ENCODE measurements at regions not wholly inside any gene's neighbourhood (a gene's known extent, or its start where the extent isn't known, plus 50 kb on each side); places are given as distances from the start of the nearest gene placed in this dataset.
"Not testable (repeated sequence)": the region's sequence is repeated elsewhere in the genome, so short reads cannot be mapped to it uniquely, and the experiment has no call there.

- no peak for DNase-seq (ENCODE audit: low read depth, low spot score)
These were observed 188.9 kb upstream of the KIF2B start for GRCh38 chr17:53633856-53634255.

- DNase-seq (ENCODE audit: low read depth, low spot score), result no peak
These were observed 191.2 kb upstream of the KIF2B start for GRCh38 chr17:53631486-53631885.

GRCh38 chr17:53630638-53631037 is 192.1 kb upstream of the KIF2B start:
- DNase-seq (ENCODE audit: low read depth, low spot score), result no peak

GRCh38 chr17:53630115-53630514 is 192.6 kb upstream of the KIF2B start:
- no peak for DNase-seq (ENCODE audit: low read depth, low spot score)

GRCh38 chr17:53629188-53629587 is 193.5 kb upstream of the KIF2B start:
- no peak for DNase-seq (ENCODE audit: low read depth, low spot score)

GRCh38 chr17:53628011-53628410 is 194.7 kb upstream of the KIF2B start:
- DNase-seq (ENCODE audit: low read depth, low spot score), result no peak

GRCh38 chr17:53627511-53627910 is 195.2 kb upstream of the KIF2B start:
- DNase-seq (ENCODE audit: low read depth, low spot score), result no peak

GRCh38 chr17:53626286-53626685 is 196.4 kb upstream of the KIF2B start:
- DNase-seq (ENCODE audit: low read depth, low spot score), result no peak

GRCh38 chr17:53619025-53619424 is 203.7 kb upstream of the KIF2B start:
- no peak for DNase-seq (ENCODE audit: low read depth, low spot score)

- not testable (repeated sequence) for DNase-seq (ENCODE audit: low read depth, low spot score)
These were observed 214.5 kb upstream of the KIF2B start for GRCh38 chr17:53608208-53608607.

- no peak for DNase-seq (ENCODE audit: low read depth, low spot score)
These were observed 215.3 kb upstream of the KIF2B start for GRCh38 chr17:53607475-53607874.

GRCh38 chr17:53588317-53588716 is 234.4 kb upstream of the KIF2B start:
- no peak for DNase-seq (ENCODE audit: low read depth, low spot score)

- no peak for DNase-seq (ENCODE audit: low read depth, low spot score)
These were observed 248.7 kb upstream of the KIF2B start for GRCh38 chr17:53574038-53574437.

GRCh38 chr17:53571342-53571741 is 251.4 kb upstream of the KIF2B start:
- DNase-seq (ENCODE audit: low read depth, low spot score), result no peak

GRCh38 chr17:53570731-53571130 is 252.0 kb upstream of the KIF2B start:
- DNase-seq (ENCODE audit: low read depth, low spot score), result no peak

GRCh38 chr17:53560953-53561352 is 261.8 kb upstream of the KIF2B start:
- DNase-seq (ENCODE audit: low read depth, low spot score), result no peak

- DNase-seq (ENCODE audit: low read depth, low spot score), result no peak
These were observed 274.5 kb upstream of the KIF2B start for GRCh38 chr17:53548252-53548651.

GRCh38 chr17:53543472-53543871 is 279.3 kb upstream of the KIF2B start:
- no peak for DNase-seq (ENCODE audit: low read depth, low spot score)

GRCh38 chr17:53538129-53538617 is 284.6 kb upstream of the KIF2B start:
- no peak for DNase-seq (ENCODE audit: low read depth, low spot score)

- DNase-seq (ENCODE audit: low read depth, low spot score), result no peak
These were observed 295.3 kb upstream of the KIF2B start for GRCh38 chr17:53527473-53527872.

- DNase-seq (ENCODE audit: low read depth, low spot score), result no peak
These were observed 297.1 kb upstream of the KIF2B start for GRCh38 chr17:53525590-53525989.

GRCh38 chr17:53516636-53517035 is 306.1 kb upstream of the KIF2B start:
- DNase-seq (ENCODE audit: low read depth, low spot score), result no peak

GRCh38 chr17:53499277-53499676 is 323.4 kb upstream of the KIF2B start:
- no peak for DNase-seq (ENCODE audit: low read depth, low spot score)

- no peak for DNase-seq (ENCODE audit: low read depth, low spot score)
These were observed 326.4 kb upstream of the KIF2B start for GRCh38 chr17:53496356-53496755.

Measured in smooth muscle cell of the brain vasculature (primary cell).